Adrenal gland (tissue), 5 donors: ENCODE measurements at regions not wholly inside any gene's neighbourhood (a gene's known extent, or its start where the extent isn't known, plus 50 kb on each side); places are given as distances from the start of the nearest gene placed in this dataset.

ENCODE experiments used
- CTCF ChIP-seq, 6 experiments: fragments of 450-650 bp in 4 of 6; fragments of 200-600 bp in 2 of 6; sonication (generic) in 1 of 6; IDR thresholded peaks; 1 replicate in 5 of 6; 2 replicates in 1 of 6; pipeline versions ENCODE4 v1.5.1 to v1.8.0; 2016 to 2021; ENCODE audit warnings: antibody characterized with exemption in 6 of 6, mild to moderate bottlenecking in 2 of 6, moderate library complexity in 1 of 6
- POLR2A ChIP-seq, 2 donors: fragments of 450-650 bp; IDR thresholded peaks; one replicate each; pipeline ENCODE4 v1.6.1; 2017; ENCODE audit warnings: antibody characterized with exemption in 2 of 2, mild to moderate bottlenecking in 2 of 2, moderate library complexity in 1 of 2
- donor health status: DM: no; HTN: no; CAD: no.

GRCh38 chr3:83738202-83738601, 1220.6 kb upstream of the CADM2 start:
- TF ChIP-seq CTCF (IDR thresholded peaks at IDR 0.05) = no peak
- no peak for TF ChIP-seq POLR2A (IDR thresholded peaks at IDR 0.05)
